PC-9 (cell line): ENCODE measurements at regions not wholly inside any gene's neighbourhood (a gene's known extent, or its start where the extent isn't known, plus 50 kb on each side); places are given as distances from the start of the nearest gene placed in this dataset.

Experiments
- EZH2 ChIP-seq: fragments of 200-600 bp; sonication (generic); IDR thresholded peaks from 2 replicates; pipeline ENCODE4 v1.8.0; 2017; ENCODE audit warnings: antibody characterized with exemption, low read depth
- TF ChIP-seq, protein P1 (sequence below): fragments of 200-600 bp; sonication (generic); conservative IDR thresholded peaks from 2 replicates; pipeline ENCODE4 v1.6.1; 2017; ENCODE audit warnings: mixed run types, antibody characterized with exemption, mild to moderate bottlenecking, moderate library complexity

- TF ChIP-seq, protein P1, sequence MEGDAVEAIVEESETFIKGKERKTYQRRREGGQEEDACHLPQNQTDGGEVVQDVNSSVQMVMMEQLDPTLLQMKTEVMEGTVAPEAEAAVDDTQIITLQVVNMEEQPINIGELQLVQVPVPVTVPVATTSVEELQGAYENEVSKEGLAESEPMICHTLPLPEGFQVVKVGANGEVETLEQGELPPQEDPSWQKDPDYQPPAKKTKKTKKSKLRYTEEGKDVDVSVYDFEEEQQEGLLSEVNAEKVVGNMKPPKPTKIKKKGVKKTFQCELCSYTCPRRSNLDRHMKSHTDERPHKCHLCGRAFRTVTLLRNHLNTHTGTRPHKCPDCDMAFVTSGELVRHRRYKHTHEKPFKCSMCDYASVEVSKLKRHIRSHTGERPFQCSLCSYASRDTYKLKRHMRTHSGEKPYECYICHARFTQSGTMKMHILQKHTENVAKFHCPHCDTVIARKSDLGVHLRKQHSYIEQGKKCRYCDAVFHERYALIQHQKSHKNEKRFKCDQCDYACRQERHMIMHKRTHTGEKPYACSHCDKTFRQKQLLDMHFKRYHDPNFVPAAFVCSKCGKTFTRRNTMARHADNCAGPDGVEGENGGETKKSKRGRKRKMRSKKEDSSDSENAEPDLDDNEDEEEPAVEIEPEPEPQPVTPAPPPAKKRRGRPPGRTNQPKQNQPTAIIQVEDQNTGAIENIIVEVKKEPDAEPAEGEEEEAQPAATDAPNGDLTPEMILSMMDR: no peak
- TF ChIP-seq EZH2: no peak
Measured at GRCh38 chr18:78636260-78636659, 343.4 kb upstream of the SALL3 start.
